GM10266 (cell line): ENCODE measurements at regions not wholly inside any gene's neighbourhood (a gene's known extent, or its start where the extent isn't known, plus 50 kb on each side); places are given as distances from the start of the nearest gene placed in this dataset.

ENCODE experiments used
- DNase-seq: peaks from one replicate; pipeline ENCODE4 v3.0.0; 2012; ENCODE audit errors: extremely low spot score
- CTCF ChIP-seq: IDR thresholded peaks from 2 replicates; pipeline ENCODE4 v1.5.1; 2012; ENCODE audit warnings: mild to moderate bottlenecking, low read depth; ENCODE audit not compliant: control insufficient read depth, insufficient read depth; ENCODE audit errors: missing control alignments

- no peak for DNase-seq
- TF ChIP-seq CTCF, result no peak
Observed at GRCh38 chr3:162602619-162603018, 1106.0 kb downstream of the OTOL1 start.

- DNase-seq, result no peak
- TF ChIP-seq CTCF, result no peak
Observed at GRCh38 chr3:162605651-162606204, 1109.1 kb downstream of the OTOL1 start.

GRCh38 chr3:162610261-162610660, 1113.7 kb downstream of the OTOL1 start:
- TF ChIP-seq CTCF, result no peak
- no peak for DNase-seq

- DNase-seq, result no peak
- TF ChIP-seq CTCF, result no peak
Observed at GRCh38 chr3:162612991-162613390, 1116.4 kb downstream of the OTOL1 start.

- no peak for DNase-seq
Observed at GRCh38 chr3:162626172-162626571, 1129.6 kb downstream of the OTOL1 start.

GRCh38 chr3:162628531-162628930, 1131.9 kb downstream of the OTOL1 start:
- no peak for DNase-seq
- no peak for TF ChIP-seq CTCF

More at GRCh38 chr3:162626172-162626571, 1129.6 kb downstream of the OTOL1 start:
- no peak for TF ChIP-seq CTCF

GRCh38 chr3:162629372-162629771, 1132.8 kb downstream of the OTOL1 start:
- no peak for TF ChIP-seq CTCF
- no peak for DNase-seq
